ENCODE measurements at regions not wholly inside any gene's neighbourhood (a gene's known extent, or its start where the extent isn't known, plus 50 kb on each side); places are given as distances from the start of the nearest gene placed in this dataset.
"Not testable (repeated sequence)": the region's sequence is repeated elsewhere in the genome, so short reads cannot be mapped to it uniquely, and the experiment has no call there.

GRCh38 chr3:67072640-67073039 lies 74.5 kb downstream of the KBTBD8 start:
- not testable (repeated sequence) for TF ChIP-seq NFYB (CRISPR knock-in tag; conservative IDR thresholded peaks at IDR 0.05; ENCODE audit: low read depth); CREB1 (CRISPR knock-in tag; IDR thresholded peaks at IDR 0.05); NR1H2 (CRISPR knock-in tag; IDR thresholded peaks at IDR 0.05); ZNF423 (CRISPR knock-in tag; IDR thresholded peaks at IDR 0.05); NR3C1 (CRISPR knock-in tag; conservative IDR thresholded peaks at IDR 0.05; ENCODE audit: low read depth); FOXP1 (CRISPR knock-in tag; IDR thresholded peaks at IDR 0.05; ENCODE audit: borderline replicate concordance); ETV6 (CRISPR knock-in tag; IDR thresholded peaks at IDR 0.05); E2F4 (CRISPR knock-in tag; IDR thresholded peaks at IDR 0.05; ENCODE audit: borderline replicate concordance, low read depth)
- TF ChIP-seq, protein P1, sequence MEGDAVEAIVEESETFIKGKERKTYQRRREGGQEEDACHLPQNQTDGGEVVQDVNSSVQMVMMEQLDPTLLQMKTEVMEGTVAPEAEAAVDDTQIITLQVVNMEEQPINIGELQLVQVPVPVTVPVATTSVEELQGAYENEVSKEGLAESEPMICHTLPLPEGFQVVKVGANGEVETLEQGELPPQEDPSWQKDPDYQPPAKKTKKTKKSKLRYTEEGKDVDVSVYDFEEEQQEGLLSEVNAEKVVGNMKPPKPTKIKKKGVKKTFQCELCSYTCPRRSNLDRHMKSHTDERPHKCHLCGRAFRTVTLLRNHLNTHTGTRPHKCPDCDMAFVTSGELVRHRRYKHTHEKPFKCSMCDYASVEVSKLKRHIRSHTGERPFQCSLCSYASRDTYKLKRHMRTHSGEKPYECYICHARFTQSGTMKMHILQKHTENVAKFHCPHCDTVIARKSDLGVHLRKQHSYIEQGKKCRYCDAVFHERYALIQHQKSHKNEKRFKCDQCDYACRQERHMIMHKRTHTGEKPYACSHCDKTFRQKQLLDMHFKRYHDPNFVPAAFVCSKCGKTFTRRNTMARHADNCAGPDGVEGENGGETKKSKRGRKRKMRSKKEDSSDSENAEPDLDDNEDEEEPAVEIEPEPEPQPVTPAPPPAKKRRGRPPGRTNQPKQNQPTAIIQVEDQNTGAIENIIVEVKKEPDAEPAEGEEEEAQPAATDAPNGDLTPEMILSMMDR (IDR thresholded peaks at IDR 0.05): not testable (repeated sequence)
- TF ChIP-seq, protein P2, sequence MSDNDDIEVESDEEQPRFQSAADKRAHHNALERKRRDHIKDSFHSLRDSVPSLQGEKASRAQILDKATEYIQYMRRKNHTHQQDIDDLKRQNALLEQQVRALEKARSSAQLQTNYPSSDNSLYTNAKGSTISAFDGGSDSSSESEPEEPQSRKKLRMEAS (CRISPR knock-in tag; IDR thresholded peaks at IDR 0.05): not testable (repeated sequence)

Measured in WTC11 (cell line).